ENCODE measurements at regions not wholly inside any gene's neighbourhood (a gene's known extent, or its start where the extent isn't known, plus 50 kb on each side); places are given as distances from the start of the nearest gene placed in this dataset.

DNA sequence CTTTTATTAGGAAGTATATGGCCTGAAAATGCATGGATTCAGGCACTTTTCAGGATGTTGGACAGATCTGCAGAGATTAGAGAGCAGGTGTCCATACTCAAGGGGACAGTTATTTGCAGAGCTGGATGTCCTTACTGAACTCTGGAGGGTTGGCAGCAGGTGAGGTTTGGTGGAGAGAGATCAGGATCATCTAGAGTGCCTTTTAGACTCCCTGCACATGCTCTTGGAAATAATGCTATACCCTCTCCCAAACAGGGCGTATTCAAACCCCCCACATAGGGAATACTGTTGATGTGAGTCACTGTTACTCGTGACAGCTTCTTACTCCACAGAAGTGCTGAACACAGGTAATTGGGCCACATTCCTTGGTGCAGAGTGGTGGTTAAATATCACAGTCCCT is 725.7 kb upstream of the SGCG start:
- no peak overlapping the region for H3K27ac ChIP-seq
- H3K4me3 ChIP-seq (ENCODE audit: low read depth in 1 of 2, low read length in 1 of 2), result no peak overlapping the region
- no peaks in the 10 kb centered on the region for H3K4me1 ChIP-seq (ENCODE audit: control insufficient read depth in 1 of 2, insufficient read depth in 1 of 2, low read depth in 1 of 2, low read length in 1 of 2)
- TF ChIP-seq, protein P1, sequence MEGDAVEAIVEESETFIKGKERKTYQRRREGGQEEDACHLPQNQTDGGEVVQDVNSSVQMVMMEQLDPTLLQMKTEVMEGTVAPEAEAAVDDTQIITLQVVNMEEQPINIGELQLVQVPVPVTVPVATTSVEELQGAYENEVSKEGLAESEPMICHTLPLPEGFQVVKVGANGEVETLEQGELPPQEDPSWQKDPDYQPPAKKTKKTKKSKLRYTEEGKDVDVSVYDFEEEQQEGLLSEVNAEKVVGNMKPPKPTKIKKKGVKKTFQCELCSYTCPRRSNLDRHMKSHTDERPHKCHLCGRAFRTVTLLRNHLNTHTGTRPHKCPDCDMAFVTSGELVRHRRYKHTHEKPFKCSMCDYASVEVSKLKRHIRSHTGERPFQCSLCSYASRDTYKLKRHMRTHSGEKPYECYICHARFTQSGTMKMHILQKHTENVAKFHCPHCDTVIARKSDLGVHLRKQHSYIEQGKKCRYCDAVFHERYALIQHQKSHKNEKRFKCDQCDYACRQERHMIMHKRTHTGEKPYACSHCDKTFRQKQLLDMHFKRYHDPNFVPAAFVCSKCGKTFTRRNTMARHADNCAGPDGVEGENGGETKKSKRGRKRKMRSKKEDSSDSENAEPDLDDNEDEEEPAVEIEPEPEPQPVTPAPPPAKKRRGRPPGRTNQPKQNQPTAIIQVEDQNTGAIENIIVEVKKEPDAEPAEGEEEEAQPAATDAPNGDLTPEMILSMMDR (IDR thresholded peaks at IDR 0.05), result no peak
- H3K27me3 ChIP-seq, result no peaks in the 10 kb centered on the region
- H3K9me3 ChIP-seq, result no peaks in the 10 kb centered on the region
- H3K36me3 ChIP-seq, result no peaks in the 10 kb centered on the region

DNA sequence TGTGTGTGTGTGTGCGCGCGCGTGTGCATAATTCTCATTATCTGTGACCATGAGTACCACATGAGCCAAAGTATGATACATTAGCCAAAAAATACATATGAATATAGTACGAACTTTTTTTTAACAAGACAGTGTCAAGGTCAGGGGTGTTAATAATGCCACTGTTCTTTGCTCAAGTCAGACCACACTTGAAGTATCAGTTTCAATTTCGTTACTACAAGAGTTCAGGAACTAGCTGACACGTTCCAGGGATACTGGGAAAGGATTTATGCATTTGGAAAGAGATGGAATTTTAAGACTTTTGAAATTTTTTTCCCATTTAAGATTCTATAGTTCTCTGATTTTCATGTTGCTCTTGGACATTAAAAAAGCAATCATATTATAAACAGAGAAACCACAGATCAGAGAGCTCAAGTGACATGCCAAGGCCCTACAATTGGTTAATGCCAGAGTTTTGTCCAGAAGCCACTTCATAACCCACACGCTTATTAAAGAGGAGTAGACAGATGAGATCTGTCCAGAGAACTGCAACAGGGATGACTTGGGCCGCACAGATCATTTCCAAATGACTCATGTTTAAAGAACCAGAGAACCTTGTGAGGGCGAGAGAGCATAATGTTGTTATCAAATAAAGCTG is 718.8 kb upstream of the SGCG start:
- Histone ChIP-seq H3K4me1 (ENCODE audit: control insufficient read depth in 1 of 2, insufficient read depth in 1 of 2, low read depth in 1 of 2, low read length in 1 of 2) (no peaks in the 10 kb centered on the region), H3K9me3 (no peaks in the 10 kb centered on the region), H3K4me3 (ENCODE audit: low read depth in 1 of 2, low read length in 1 of 2) (no peak overlapping the region), H3K36me3 (no peaks in the 10 kb centered on the region), H3K27me3 (no peaks in the 10 kb centered on the region), H3K27ac (no peak overlapping the region)
- TF ChIP-seq, protein P1 (IDR thresholded peaks at IDR 0.05), result no peak

DNA sequence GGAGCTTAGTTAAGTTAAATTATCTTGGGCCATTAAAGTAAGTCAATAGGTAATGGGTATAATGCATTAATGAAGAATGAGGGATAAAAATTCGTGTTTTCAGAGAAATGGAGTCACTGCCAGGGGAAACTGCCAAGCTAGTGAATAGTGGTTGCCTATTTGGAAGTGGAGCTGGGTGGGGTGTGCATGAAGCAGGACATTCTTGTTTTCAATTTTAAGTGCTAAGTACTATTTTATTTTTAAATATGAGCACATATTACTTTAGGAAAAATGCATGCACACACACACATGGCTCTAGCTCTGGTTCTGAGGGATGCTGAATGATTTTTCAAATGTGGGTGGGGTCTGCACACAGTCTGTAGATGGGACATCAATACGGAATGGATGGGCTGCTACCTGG is 717.7 kb upstream of the SGCG start:
- Histone ChIP-seq H3K27me3 (no peaks in the 10 kb centered on the region), H3K4me3 (ENCODE audit: low read depth in 1 of 2, low read length in 1 of 2) (no peak overlapping the region), H3K9me3 (no peaks in the 10 kb centered on the region), H3K36me3 (no peaks in the 10 kb centered on the region), H3K4me1 (ENCODE audit: control insufficient read depth in 1 of 2, insufficient read depth in 1 of 2, low read depth in 1 of 2, low read length in 1 of 2) (no peaks in the 10 kb centered on the region), H3K27ac (no peak overlapping the region)
- TF ChIP-seq, protein P1 (IDR thresholded peaks at IDR 0.05), result no peak

DNA sequence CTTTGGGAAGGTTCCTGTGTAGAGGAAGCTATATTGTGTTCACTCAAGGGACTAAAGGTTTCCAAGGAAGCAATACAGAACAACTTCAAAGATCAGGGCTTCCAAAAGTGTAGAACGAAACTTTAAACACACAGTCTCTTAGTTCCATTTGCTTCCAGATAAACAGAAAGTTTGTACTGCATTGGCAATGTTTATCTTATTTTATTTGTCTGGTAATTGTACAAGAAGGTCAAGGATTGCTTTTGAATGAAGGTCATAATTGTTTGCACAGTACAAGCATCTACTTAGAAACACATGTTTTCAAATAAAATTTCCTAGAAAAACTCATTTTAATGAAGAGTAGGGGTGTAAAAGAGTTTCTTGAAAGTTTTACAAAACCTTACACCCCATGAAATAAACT is 712.7 kb upstream of the SGCG start:
- no peaks in the 10 kb centered on the region for H3K27me3 ChIP-seq
- H3K36me3 ChIP-seq, result no peaks in the 10 kb centered on the region
- H3K9me3 ChIP-seq, result no peaks in the 10 kb centered on the region
- no peak overlapping the region for H3K4me3 ChIP-seq (ENCODE audit: low read depth in 1 of 2, low read length in 1 of 2)
- H3K4me1 ChIP-seq (ENCODE audit: control insufficient read depth in 1 of 2, insufficient read depth in 1 of 2, low read depth in 1 of 2, low read length in 1 of 2), result no peaks in the 10 kb centered on the region
- TF ChIP-seq, protein P1 (IDR thresholded peaks at IDR 0.05), result no peak
- no peak overlapping the region for H3K27ac ChIP-seq

DNA sequence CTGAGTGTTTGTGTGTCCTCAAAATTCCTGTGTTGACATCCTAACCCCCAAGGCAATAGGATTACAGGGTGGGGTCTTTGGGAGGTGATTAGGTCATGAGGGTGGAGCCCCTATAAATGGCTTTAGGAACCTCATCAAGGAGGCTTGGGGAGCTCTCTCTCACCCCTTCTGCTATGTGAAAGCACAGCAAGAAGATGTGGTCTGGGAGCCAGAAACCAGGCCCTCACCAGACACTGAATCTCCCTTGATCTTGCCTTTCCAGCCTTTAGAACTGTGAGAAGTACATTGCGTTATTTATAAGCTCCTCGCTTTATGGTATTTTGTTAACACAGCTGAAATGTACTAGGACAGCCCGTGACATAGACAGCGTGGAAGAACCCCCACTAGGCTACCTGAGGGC is 712.0 kb upstream of the SGCG start:
- H3K27me3 ChIP-seq, result no peaks in the 10 kb centered on the region
- TF ChIP-seq, protein P1 (IDR thresholded peaks at IDR 0.05), result no peak
- no peaks in the 10 kb centered on the region for H3K36me3 ChIP-seq
- no peak overlapping the region for H3K4me3 ChIP-seq (ENCODE audit: low read depth in 1 of 2, low read length in 1 of 2)
- H3K4me1 ChIP-seq (ENCODE audit: control insufficient read depth in 1 of 2, insufficient read depth in 1 of 2, low read depth in 1 of 2, low read length in 1 of 2), result no peaks in the 10 kb centered on the region
- H3K9me3 ChIP-seq, result no peaks in the 10 kb centered on the region
- H3K27ac ChIP-seq, result no peak overlapping the region

DNA sequence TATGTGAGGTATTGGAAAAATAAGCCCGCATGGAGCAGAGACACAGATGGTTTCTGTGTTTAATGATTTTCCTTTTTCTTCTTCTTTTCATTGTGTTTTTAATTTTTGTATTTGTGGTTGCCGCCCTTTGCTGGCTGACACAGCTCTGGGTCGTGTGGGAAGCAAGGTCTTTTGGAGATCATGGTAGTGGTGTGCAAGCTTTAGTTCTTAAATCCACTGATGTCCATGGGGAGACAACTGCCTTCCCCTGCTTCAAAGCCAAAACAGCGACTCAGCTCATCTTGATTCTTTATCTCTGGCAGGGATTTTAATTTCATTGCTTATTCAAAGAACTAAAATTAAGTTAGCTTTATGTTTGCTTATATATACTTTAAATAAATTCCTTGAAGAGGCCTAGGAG is 711.3 kb upstream of the SGCG start:
- Histone ChIP-seq H3K27ac (no peak overlapping the region), H3K4me3 (ENCODE audit: low read depth in 1 of 2, low read length in 1 of 2) (no peak overlapping the region), H3K27me3 (no peaks in the 10 kb centered on the region), H3K4me1 (ENCODE audit: control insufficient read depth in 1 of 2, insufficient read depth in 1 of 2, low read depth in 1 of 2, low read length in 1 of 2) (no peaks in the 10 kb centered on the region), H3K9me3 (no peaks in the 10 kb centered on the region), H3K36me3 (no peaks in the 10 kb centered on the region)
- TF ChIP-seq, protein P1 (IDR thresholded peaks at IDR 0.05), result no peak
